ENCODE measurements at regions not wholly inside any gene's neighbourhood (a gene's known extent, or its start where the extent isn't known, plus 50 kb on each side); places are given as distances from the start of the nearest gene placed in this dataset.

- no peak for DNase-seq
These were observed 228.6 kb upstream of the PMEPA1 start for GRCh38 chr20:57938158-57939108.

GRCh38 chr20:57936636-57937385, 227.0 kb upstream of the PMEPA1 start:
- DNase-seq, result no peak

GRCh38 chr20:57934913-57935312, 225.1 kb upstream of the PMEPA1 start:
- no peak for DNase-seq

- DNase-seq, result no peak
These were observed 224.4 kb upstream of the PMEPA1 start for GRCh38 chr20:57934007-57934805.

- DNase-seq, result no peak
These were observed 222.5 kb upstream of the PMEPA1 start for GRCh38 chr20:57932227-57932864.

GRCh38 chr20:57930351-57930750, 220.5 kb upstream of the PMEPA1 start:
- DNase-seq, result no peak

- DNase-seq, result no peak
These were observed 218.6 kb upstream of the PMEPA1 start for GRCh38 chr20:57928181-57928967.

GRCh38 chr20:57927376-57927775, 217.6 kb upstream of the PMEPA1 start:
- no peak for DNase-seq

- no peak for DNase-seq
These were observed 212.9 kb upstream of the PMEPA1 start for GRCh38 chr20:57922706-57923105.

- DNase-seq, result peak; percentile 33
These were observed 212.3 kb upstream of the PMEPA1 start for GRCh38 chr20:57922083-57922482.

GRCh38 chr20:57921676-57922075, 211.9 kb upstream of the PMEPA1 start:
- DNase-seq, result peak; percentile 33

GRCh38 chr20:57920971-57921370, 211.2 kb upstream of the PMEPA1 start:
- no peak for DNase-seq

GRCh38 chr20:57919049-57919448, 209.2 kb upstream of the PMEPA1 start:
- DNase-seq, result peak; percentile 54

- DNase-seq, result no peak
These were observed 208.7 kb upstream of the PMEPA1 start for GRCh38 chr20:57918551-57918950.

- no peak for DNase-seq
These were observed 204.4 kb upstream of the PMEPA1 start for GRCh38 chr20:57914205-57914604.

- DNase-seq, result no peak
These were observed 203.5 kb upstream of the PMEPA1 start for GRCh38 chr20:57913156-57913930.

GRCh38 chr20:57912227-57912582, 202.4 kb upstream of the PMEPA1 start:
- no peak for DNase-seq

- no peak for DNase-seq
These were observed 201.9 kb upstream of the PMEPA1 start for GRCh38 chr20:57911512-57912226.

GRCh38 chr20:57910716-57911115, 200.9 kb upstream of the PMEPA1 start:
- DNase-seq, result no peak

- DNase-seq, result no peak
These were observed 200.0 kb upstream of the PMEPA1 start for GRCh38 chr20:57909763-57910331.
